ENCODE measurements at regions not wholly inside any gene's neighbourhood (a gene's known extent, or its start where the extent isn't known, plus 50 kb on each side); places are given as distances from the start of the nearest gene placed in this dataset.

GRCh38 chr2:7930800-7931635, 750.8 kb upstream of the ID2 start:
- DNase-seq (ENCODE audit: low read depth in 2 of 2) = no peak

- DNase-seq (ENCODE audit: low read depth in 2 of 2) = no peak
These were observed 750.0 kb upstream of the ID2 start for GRCh38 chr2:7931808-7932207.

GRCh38 chr2:7933672-7934071, 748.2 kb upstream of the ID2 start:
- no peak for DNase-seq (ENCODE audit: low read depth in 2 of 2)

GRCh38 chr2:7934476-7934875, 747.4 kb upstream of the ID2 start:
- no peak for DNase-seq (ENCODE audit: low read depth in 2 of 2)

GRCh38 chr2:7937082-7937481, 744.8 kb upstream of the ID2 start:
- no peak for DNase-seq (ENCODE audit: low read depth in 2 of 2)

- no peak for DNase-seq (ENCODE audit: low read depth in 2 of 2)
These were observed 741.1 kb upstream of the ID2 start for GRCh38 chr2:7940723-7941122.

GRCh38 chr2:7943446-7943845, 738.4 kb upstream of the ID2 start:
- DNase-seq (ENCODE audit: low read depth in 2 of 2) = no peak

GRCh38 chr2:7945026-7945425, 736.8 kb upstream of the ID2 start:
- no peak for DNase-seq (ENCODE audit: low read depth in 2 of 2)

- DNase-seq (ENCODE audit: low read depth in 2 of 2) = no peak
These were observed 731.7 kb upstream of the ID2 start for GRCh38 chr2:7950035-7950612.

GRCh38 chr2:7951001-7951400, 730.9 kb upstream of the ID2 start:
- DNase-seq (ENCODE audit: low read depth in 2 of 2) = no peak

- no peak for DNase-seq (ENCODE audit: low read depth in 2 of 2)
These were observed 730.4 kb upstream of the ID2 start for GRCh38 chr2:7951490-7951889.

- DNase-seq (ENCODE audit: low read depth in 2 of 2) = no peak
These were observed 729.7 kb upstream of the ID2 start for GRCh38 chr2:7952046-7952745.

GRCh38 chr2:7953195-7953594, 728.7 kb upstream of the ID2 start:
- no peak for DNase-seq (ENCODE audit: low read depth in 2 of 2)

- DNase-seq (ENCODE audit: low read depth in 2 of 2) = no peak
These were observed 727.6 kb upstream of the ID2 start for GRCh38 chr2:7954234-7954633.

GRCh38 chr2:7956126-7956689, 725.6 kb upstream of the ID2 start:
- no peak for DNase-seq (ENCODE audit: low read depth in 2 of 2)

- DNase-seq (ENCODE audit: low read depth in 2 of 2) = no peak
These were observed 720.3 kb upstream of the ID2 start for GRCh38 chr2:7961550-7961949.

GRCh38 chr2:7962161-7962560, 719.7 kb upstream of the ID2 start:
- DNase-seq (ENCODE audit: low read depth in 2 of 2) = no peak

GRCh38 chr2:7963787-7964186, 718.1 kb upstream of the ID2 start:
- DNase-seq (ENCODE audit: low read depth in 2 of 2) = no peak

GRCh38 chr2:7966032-7966431, 715.8 kb upstream of the ID2 start:
- no peak for DNase-seq (ENCODE audit: low read depth in 2 of 2)

GRCh38 chr2:7967707-7968405, 714.0 kb upstream of the ID2 start:
- no peak for DNase-seq (ENCODE audit: low read depth in 2 of 2)

- DNase-seq (ENCODE audit: low read depth in 2 of 2) = no peak
These were observed 711.9 kb upstream of the ID2 start for GRCh38 chr2:7969756-7970515.
